ENCODE measurements at regions not wholly inside any gene's neighbourhood (a gene's known extent, or its start where the extent isn't known, plus 50 kb on each side); places are given as distances from the start of the nearest gene placed in this dataset.

DNA sequence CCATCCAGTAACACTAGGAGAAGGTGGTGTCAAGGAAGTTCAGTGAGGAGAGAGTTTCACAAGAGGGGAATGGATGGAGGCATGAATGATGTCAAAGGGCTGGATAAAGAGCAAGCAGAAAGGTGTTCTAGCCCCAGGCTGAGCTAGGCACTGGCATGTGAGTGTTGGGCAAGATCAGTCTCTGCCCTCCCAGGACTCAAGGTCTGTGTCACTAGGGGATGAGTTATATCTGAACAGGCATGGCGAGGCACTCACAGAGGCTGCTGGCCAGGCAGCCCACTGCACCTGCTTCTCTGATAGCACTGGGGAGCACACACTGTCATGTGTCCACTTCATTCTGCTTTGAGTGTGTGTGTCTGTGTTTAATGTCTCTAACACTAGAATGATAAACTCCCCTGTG is 903.8 kb downstream of the BCL11B start:
- ChIA-PET POLR2A (no interaction called here), CTCF (no interaction called here)
- no peak overlapping the region for H3K27ac ChIP-seq (ENCODE audit: low read depth, low read length)
- DNase-seq (ENCODE audit: low read depth, low spot score) = no peak
- TF ChIP-seq CTCF (IDR thresholded peaks at IDR 0.05; ENCODE audit: low read depth, low read length) = no peak
- H3K27me3 ChIP-seq (ENCODE audit: control insufficient read depth, insufficient read depth, low read length) = no peaks in the 10 kb centered on the region
- peaks cover 32% of the 10 kb centered on the region for H3K9me3 ChIP-seq (ENCODE audit: control insufficient read depth, insufficient read depth, low read length)
- H3K4me3 ChIP-seq (ENCODE audit: low read depth, low read length) = no peak overlapping the region

DNA sequence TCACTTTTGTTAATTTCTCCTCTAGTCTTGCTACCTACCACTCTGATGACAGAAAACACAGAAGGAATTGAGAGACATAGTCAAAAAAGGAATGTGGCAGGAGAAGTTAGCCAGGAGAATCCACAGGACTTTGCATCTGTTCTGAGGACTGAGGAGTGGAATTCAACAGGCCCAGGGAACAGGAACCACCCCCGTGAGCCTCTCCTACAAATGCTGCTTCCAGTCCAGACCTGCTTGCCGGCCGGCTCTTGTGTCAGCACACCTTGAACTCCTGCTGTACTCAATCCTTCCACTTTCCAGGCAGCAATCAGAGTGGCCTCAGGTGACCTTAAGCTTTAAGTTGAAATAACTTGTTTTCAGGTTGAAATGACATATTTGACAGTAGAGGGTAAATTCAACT is 903.1 kb downstream of the BCL11B start:
- Histone ChIP-seq H3K4me3 (ENCODE audit: low read depth, low read length) (no peak overlapping the region), H3K27me3 (ENCODE audit: control insufficient read depth, insufficient read depth, low read length) (no peaks in the 10 kb centered on the region), H3K27ac (ENCODE audit: low read depth, low read length) (no peak overlapping the region), H3K9me3 (ENCODE audit: control insufficient read depth, insufficient read depth, low read length) (peaks cover 32% of the 10 kb centered on the region)
- ChIA-PET CTCF (no interaction called here), POLR2A (no interaction called here)
- no peak for DNase-seq (ENCODE audit: low read depth, low spot score)
- no peak for TF ChIP-seq CTCF (IDR thresholded peaks at IDR 0.05; ENCODE audit: low read depth, low read length)

GRCh38 chr14:98369344-98369743 is 902.7 kb downstream of the BCL11B start:
- Histone ChIP-seq H3K27me3 (ENCODE audit: control insufficient read depth, insufficient read depth, low read length) (no peaks in the 10 kb centered on the region), H3K4me3 (ENCODE audit: low read depth, low read length) (no peak overlapping the region), H3K27ac (ENCODE audit: low read depth, low read length) (no peak overlapping the region), H3K9me3 (ENCODE audit: control insufficient read depth, insufficient read depth, low read length) (peaks cover 33% of the 10 kb centered on the region)
- no peak for DNase-seq (ENCODE audit: low read depth, low spot score)
- CTCF ChIA-PET = no interaction called here
- no peak for TF ChIP-seq CTCF (IDR thresholded peaks at IDR 0.05; ENCODE audit: low read depth, low read length)
- POLR2A ChIA-PET = no interaction called here

DNA sequence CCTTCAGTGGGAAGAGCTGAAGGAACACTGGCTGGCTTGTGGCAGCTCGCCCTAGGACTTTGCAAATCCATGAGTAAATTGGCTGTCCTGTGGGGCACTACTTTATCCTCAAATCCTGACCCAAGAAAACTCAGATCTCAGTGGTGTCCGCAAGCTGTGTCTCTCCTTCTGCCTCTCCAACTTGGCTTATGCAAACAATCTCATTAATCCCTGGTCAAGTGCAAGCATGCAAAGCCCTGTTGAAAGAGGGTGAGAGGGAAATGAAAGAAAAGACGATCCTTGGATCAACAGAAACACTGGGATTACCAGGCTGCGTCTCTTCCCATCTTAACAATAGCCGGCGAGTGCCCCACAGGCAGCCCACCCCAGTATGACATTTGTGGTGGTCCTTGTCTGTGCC is 901.6 kb downstream of the BCL11B start:
- no peak for DNase-seq (ENCODE audit: low read depth, low spot score)
- Histone ChIP-seq H3K9me3 (ENCODE audit: control insufficient read depth, insufficient read depth, low read length) (peaks cover 43% of the 10 kb centered on the region), H3K27ac (ENCODE audit: low read depth, low read length) (no peak overlapping the region), H3K27me3 (ENCODE audit: control insufficient read depth, insufficient read depth, low read length) (no peaks in the 10 kb centered on the region), H3K4me3 (ENCODE audit: low read depth, low read length) (no peak overlapping the region)
- TF ChIP-seq CTCF (IDR thresholded peaks at IDR 0.05; ENCODE audit: low read depth, low read length) = no peak
- ChIA-PET POLR2A (no interaction called here), CTCF (no interaction called here)

DNA sequence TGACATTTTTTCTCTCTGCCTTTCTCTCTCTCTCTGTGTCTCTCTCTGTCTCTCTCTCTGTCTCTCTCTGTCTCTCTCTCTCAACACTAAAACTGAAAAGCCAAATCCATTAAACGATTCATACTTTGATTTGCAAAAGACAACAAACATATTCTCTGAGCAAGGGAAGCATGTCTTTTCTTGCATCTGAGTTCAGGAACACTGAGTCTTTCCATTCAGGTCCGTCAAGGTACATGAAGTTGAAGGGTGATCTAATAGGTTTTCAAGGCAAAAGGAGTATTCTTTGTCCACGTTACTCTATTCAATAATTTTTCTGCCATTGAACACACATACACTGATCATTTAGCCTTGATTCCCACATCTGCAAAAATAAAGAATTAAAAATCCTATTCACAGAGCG is 900.9 kb downstream of the BCL11B start:
- H3K27ac ChIP-seq (ENCODE audit: low read depth, low read length) = no peak overlapping the region
- TF ChIP-seq CTCF (IDR thresholded peaks at IDR 0.05; ENCODE audit: low read depth, low read length) = no peak
- ChIA-PET CTCF (no interaction called here), POLR2A (no interaction called here)
- H3K4me3 ChIP-seq (ENCODE audit: low read depth, low read length) = no peak overlapping the region
- no peak for DNase-seq (ENCODE audit: low read depth, low spot score)
- H3K9me3 ChIP-seq (ENCODE audit: control insufficient read depth, insufficient read depth, low read length) = peaks cover 43% of the 10 kb centered on the region
- H3K27me3 ChIP-seq (ENCODE audit: control insufficient read depth, insufficient read depth, low read length) = no peaks in the 10 kb centered on the region

Measured in AG04450 (cell line).